ENCODE measurements at regions not wholly inside any gene's neighbourhood (a gene's known extent, or its start where the extent isn't known, plus 50 kb on each side); places are given as distances from the start of the nearest gene placed in this dataset.
A peak's percentile ranks its signal among the peaks of the same experiment; 100 is the strongest.

- ATAC-seq: peak; percentile 68
- Mint-ChIP-seq H3K36me3 (ENCODE audit: low read depth) (no peaks in the 10 kb centered on the region), H3K27ac (no peak overlapping the region), H3K27me3 (no peaks in the 10 kb centered on the region), H3K4me1 (peaks cover 40% of the 10 kb centered on the region), H3K4me3 (no peak overlapping the region), H3K9me3 (no peaks in the 10 kb centered on the region)
- DNase-seq: peak; percentile 48
Observed at GRCh38 chr1:109821221-109821669, 57.5 kb upstream of the EPS8L3 start.

- Mint-ChIP-seq H3K36me3 (ENCODE audit: low read depth) (peaks cover 4% of the 10 kb centered on the region), H3K9me3 (peaks cover 6% of the 10 kb centered on the region), H3K4me1 (peaks cover 39% of the 10 kb centered on the region), H3K27ac (no peak overlapping the region), H3K27me3 (no peaks in the 10 kb centered on the region), H3K4me3 (no peak overlapping the region)
- ATAC-seq (no peak), DNase-seq (no peak)
Observed at GRCh38 chr1:109819906-109820305, 56.2 kb upstream of the EPS8L3 start.

GRCh38 chr1:109818988-109819764 is 55.5 kb upstream of the EPS8L3 start:
- Mint-ChIP-seq H3K9me3 (peaks cover 6% of the 10 kb centered on the region), H3K36me3 (ENCODE audit: low read depth) (peaks cover 4% of the 10 kb centered on the region), H3K27ac (no peak overlapping the region), H3K4me1 (peaks cover 37% of the 10 kb centered on the region), H3K4me3 (no peak overlapping the region), H3K27me3 (no peaks in the 10 kb centered on the region)
- ATAC-seq: no peak
- DNase-seq: no peak

- H3K27ac Mint-ChIP-seq: no peak overlapping the region
- ATAC-seq (no peak), DNase-seq (no peak)
- H3K4me1 Mint-ChIP-seq: peaks cover 36% of the 10 kb centered on the region
- peaks cover 4% of the 10 kb centered on the region for H3K36me3 Mint-ChIP-seq (ENCODE audit: low read depth)
- H3K4me3 Mint-ChIP-seq: no peak overlapping the region
- H3K9me3 Mint-ChIP-seq: peaks cover 6% of the 10 kb centered on the region
- no peaks in the 10 kb centered on the region for H3K27me3 Mint-ChIP-seq
Observed at GRCh38 chr1:109818271-109818987, 54.7 kb upstream of the EPS8L3 start.

GRCh38 chr1:109817881-109818270 is 54.2 kb upstream of the EPS8L3 start:
- ATAC-seq: no peak
- H3K4me3 Mint-ChIP-seq: no peak overlapping the region
- H3K27ac Mint-ChIP-seq: no peak overlapping the region
- DNase-seq: no peak
- peaks cover 6% of the 10 kb centered on the region for H3K9me3 Mint-ChIP-seq
- no peaks in the 10 kb centered on the region for H3K27me3 Mint-ChIP-seq
- peaks cover 4% of the 10 kb centered on the region for H3K36me3 Mint-ChIP-seq (ENCODE audit: low read depth)
- H3K4me1 Mint-ChIP-seq: peaks cover 32% of the 10 kb centered on the region

GRCh38 chr1:109816975-109817535 is 53.3 kb upstream of the EPS8L3 start:
- peaks cover 25% of the 10 kb centered on the region for H3K4me1 Mint-ChIP-seq
- H3K9me3 Mint-ChIP-seq: peaks cover 6% of the 10 kb centered on the region
- no peak overlapping the region for H3K4me3 Mint-ChIP-seq
- no peak for DNase-seq
- H3K27ac Mint-ChIP-seq: no peak overlapping the region
- no peak for ATAC-seq
- H3K36me3 Mint-ChIP-seq (ENCODE audit: low read depth): peaks cover 4% of the 10 kb centered on the region
- H3K27me3 Mint-ChIP-seq: no peaks in the 10 kb centered on the region

- DNase-seq (no peak), ATAC-seq (no peak)
- H3K9me3 Mint-ChIP-seq: peaks cover 6% of the 10 kb centered on the region
- peaks cover 4% of the 10 kb centered on the region for H3K36me3 Mint-ChIP-seq (ENCODE audit: low read depth)
- peaks cover 18% of the 10 kb centered on the region for H3K4me1 Mint-ChIP-seq
- no peak overlapping the region for H3K4me3 Mint-ChIP-seq
- no peak overlapping the region for H3K27ac Mint-ChIP-seq
- H3K27me3 Mint-ChIP-seq: no peaks in the 10 kb centered on the region
Observed at GRCh38 chr1:109816175-109816811, 52.6 kb upstream of the EPS8L3 start.

- peaks cover 13% of the 10 kb centered on the region for H3K4me1 Mint-ChIP-seq
- H3K27ac Mint-ChIP-seq: no peak overlapping the region
- H3K36me3 Mint-ChIP-seq (ENCODE audit: low read depth): peaks cover 4% of the 10 kb centered on the region
- H3K4me3 Mint-ChIP-seq: no peak overlapping the region
- no peak for DNase-seq
- ATAC-seq: no peak
- H3K9me3 Mint-ChIP-seq: peaks cover 6% of the 10 kb centered on the region
- H3K27me3 Mint-ChIP-seq: no peaks in the 10 kb centered on the region
Observed at GRCh38 chr1:109815809-109816174, 52.1 kb upstream of the EPS8L3 start.

GRCh38 chr1:109814993-109815786 is 51.5 kb upstream of the EPS8L3 start:
- no peaks in the 10 kb centered on the region for H3K27me3 Mint-ChIP-seq
- ATAC-seq (no peak), DNase-seq (no peak)
- peaks cover 11% of the 10 kb centered on the region for H3K4me1 Mint-ChIP-seq
- H3K36me3 Mint-ChIP-seq (ENCODE audit: low read depth): peaks cover 4% of the 10 kb centered on the region
- no peak overlapping the region for H3K4me3 Mint-ChIP-seq
- H3K27ac Mint-ChIP-seq: no peak overlapping the region
- peaks cover 6% of the 10 kb centered on the region for H3K9me3 Mint-ChIP-seq

GRCh38 chr1:109814223-109814622 is 50.5 kb upstream of the EPS8L3 start:
- Mint-ChIP-seq H3K27ac (no peak overlapping the region), H3K9me3 (peaks cover 6% of the 10 kb centered on the region), H3K4me1 (peaks cover 11% of the 10 kb centered on the region), H3K27me3 (no peaks in the 10 kb centered on the region), H3K36me3 (ENCODE audit: low read depth) (peaks cover 4% of the 10 kb centered on the region), H3K4me3 (no peak overlapping the region)
- DNase-seq: no peak
- no peak for ATAC-seq

Data from activated naive CD8-positive, alpha-beta T cell treated with anti-CD3 and anti-CD28 coated beads, Interleukin-2, amount 50 U/mL, for 24 hours (primary cell).